ENCODE measurements at regions not wholly inside any gene's neighbourhood (a gene's known extent, or its start where the extent isn't known, plus 50 kb on each side); places are given as distances from the start of the nearest gene placed in this dataset.
"Not testable (repeated sequence)": the region's sequence is repeated elsewhere in the genome, so short reads cannot be mapped to it uniquely, and the experiment has no call there.

DNA sequence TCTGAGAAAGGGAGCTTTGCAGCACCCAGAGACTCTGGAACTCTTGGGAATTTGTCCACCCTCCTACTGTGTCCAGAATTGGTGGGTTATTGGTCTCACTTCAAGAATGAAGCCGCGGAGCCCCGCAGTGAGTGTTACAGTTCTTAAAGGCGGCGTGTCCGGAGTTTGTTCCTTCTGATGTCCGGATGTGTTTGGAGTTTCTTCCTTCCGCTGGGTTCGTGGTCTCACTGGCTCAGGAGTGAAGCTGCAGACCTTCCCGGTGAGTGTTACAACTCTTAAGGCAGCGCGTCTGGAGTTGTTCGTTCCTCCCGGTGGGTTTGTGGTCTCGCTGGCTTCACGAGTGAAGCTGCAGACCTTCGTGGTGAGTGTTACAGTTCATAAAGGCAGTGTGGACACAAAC is 824.7 kb downstream of the LRRTM4 start:
- POLR2A ChIA-PET; DNase-seq (ENCODE audit: low read depth, low spot score); CTCF ChIA-PET; H3K4me3 ChIP-seq (ENCODE audit: low read depth, low read length): not testable (repeated sequence)

DNA sequence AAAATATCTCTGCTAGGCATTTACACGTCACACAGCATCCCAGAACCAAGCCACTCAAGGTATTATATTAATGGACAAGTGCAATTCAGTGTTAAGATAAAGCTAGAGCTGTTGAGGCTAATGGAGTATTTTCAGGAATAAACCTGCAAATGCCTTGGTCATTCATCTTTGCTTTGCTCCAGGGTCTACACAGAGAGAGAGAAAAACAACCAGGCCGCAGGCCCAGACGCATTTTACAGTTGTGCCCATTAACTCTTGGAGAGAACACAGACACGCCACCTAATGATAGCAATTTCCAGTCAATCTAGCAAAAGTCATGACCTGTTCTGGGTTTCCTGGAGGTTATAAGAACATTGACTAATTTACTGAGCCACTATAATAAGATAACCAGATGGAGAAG is 829.3 kb downstream of the LRRTM4 start:
- DNase-seq (ENCODE audit: low read depth, low spot score), result no peak
- no peak overlapping the region for H3K4me3 ChIP-seq (ENCODE audit: low read depth, low read length)
- TF ChIP-seq, protein P1, sequence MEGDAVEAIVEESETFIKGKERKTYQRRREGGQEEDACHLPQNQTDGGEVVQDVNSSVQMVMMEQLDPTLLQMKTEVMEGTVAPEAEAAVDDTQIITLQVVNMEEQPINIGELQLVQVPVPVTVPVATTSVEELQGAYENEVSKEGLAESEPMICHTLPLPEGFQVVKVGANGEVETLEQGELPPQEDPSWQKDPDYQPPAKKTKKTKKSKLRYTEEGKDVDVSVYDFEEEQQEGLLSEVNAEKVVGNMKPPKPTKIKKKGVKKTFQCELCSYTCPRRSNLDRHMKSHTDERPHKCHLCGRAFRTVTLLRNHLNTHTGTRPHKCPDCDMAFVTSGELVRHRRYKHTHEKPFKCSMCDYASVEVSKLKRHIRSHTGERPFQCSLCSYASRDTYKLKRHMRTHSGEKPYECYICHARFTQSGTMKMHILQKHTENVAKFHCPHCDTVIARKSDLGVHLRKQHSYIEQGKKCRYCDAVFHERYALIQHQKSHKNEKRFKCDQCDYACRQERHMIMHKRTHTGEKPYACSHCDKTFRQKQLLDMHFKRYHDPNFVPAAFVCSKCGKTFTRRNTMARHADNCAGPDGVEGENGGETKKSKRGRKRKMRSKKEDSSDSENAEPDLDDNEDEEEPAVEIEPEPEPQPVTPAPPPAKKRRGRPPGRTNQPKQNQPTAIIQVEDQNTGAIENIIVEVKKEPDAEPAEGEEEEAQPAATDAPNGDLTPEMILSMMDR (IDR thresholded peaks at IDR 0.05; ENCODE audit: insufficient read depth, low read length, missing control alignments), result no peak
- POLR2A ChIA-PET, result no interaction called here
- CTCF ChIA-PET, result no interaction called here

DNA sequence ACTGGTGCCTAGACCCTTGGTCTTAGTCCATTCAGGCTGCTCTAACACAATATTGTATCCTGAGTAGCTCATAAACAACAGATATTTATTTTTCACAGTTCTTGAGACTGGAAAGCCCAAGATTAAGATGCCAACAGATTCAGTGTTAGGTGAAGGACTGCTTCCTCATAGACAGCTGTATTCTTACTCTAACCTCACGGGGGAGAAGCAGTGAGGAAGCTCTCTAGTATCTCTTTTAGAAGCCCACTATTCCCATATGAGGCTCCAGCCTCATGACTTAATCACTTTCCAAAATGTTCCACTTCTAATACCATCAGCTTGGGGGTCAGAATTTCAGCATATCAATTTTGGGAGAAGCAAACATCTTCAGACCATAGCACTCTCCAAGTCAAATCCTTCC is 833.4 kb downstream of the LRRTM4 start:
- no peak for DNase-seq (ENCODE audit: low read depth, low spot score)
- TF ChIP-seq, protein P1 (IDR thresholded peaks at IDR 0.05; ENCODE audit: insufficient read depth, low read length, missing control alignments), result no peak
- ChIA-PET POLR2A (no interaction called here), CTCF (no interaction called here)
- no peak overlapping the region for H3K4me3 ChIP-seq (ENCODE audit: low read depth, low read length)

DNA sequence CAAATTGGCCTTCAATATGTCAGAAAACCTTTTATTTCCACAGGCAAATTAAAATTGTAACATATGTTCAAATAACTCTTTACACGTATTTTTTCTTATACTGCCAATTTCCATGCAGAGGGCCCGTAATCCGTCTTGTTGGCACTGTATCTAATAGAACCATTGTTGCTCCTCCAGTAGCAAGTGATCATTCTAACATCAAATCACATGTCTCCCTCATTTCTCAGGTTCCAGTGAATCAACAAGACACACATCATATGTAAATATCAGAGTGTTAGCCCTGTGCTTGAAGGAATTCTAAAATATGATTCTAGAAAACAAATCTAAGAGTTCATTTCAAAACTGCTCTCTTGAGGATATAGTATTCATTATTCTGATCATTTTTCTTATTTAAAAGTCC is 834.3 kb downstream of the LRRTM4 start:
- no peak overlapping the region for H3K4me3 ChIP-seq (ENCODE audit: low read depth, low read length)
- no peak for DNase-seq (ENCODE audit: low read depth, low spot score)
- POLR2A ChIA-PET, result no interaction called here
- TF ChIP-seq, protein P1 (IDR thresholded peaks at IDR 0.05; ENCODE audit: insufficient read depth, low read length, missing control alignments), result no peak
- CTCF ChIA-PET, result no interaction called here

DNA sequence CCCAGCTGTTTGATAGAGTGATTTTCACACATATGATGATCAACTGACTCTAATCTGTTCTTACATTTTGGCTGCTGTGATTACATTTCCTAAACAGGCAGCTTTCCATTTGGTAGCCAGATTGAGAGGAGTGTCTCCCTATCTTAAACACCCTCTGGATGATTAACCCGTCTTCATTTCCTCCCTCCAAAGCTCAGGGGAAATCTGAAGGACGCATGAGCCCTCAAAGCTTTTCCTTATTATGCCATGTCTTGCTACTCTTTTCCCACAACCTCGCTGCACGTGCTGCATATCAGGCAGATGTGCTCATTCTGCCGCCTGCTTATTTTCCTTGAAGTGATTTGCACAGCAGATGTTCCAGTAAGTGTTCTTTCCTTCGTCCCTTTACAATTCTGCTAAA is 837.4 kb downstream of the LRRTM4 start:
- H3K4me3 ChIP-seq (ENCODE audit: low read depth, low read length), result no peak overlapping the region
- ChIA-PET CTCF (no interaction called here), POLR2A (no interaction called here)
- TF ChIP-seq, protein P1 (IDR thresholded peaks at IDR 0.05; ENCODE audit: insufficient read depth, low read length, missing control alignments), result no peak
- DNase-seq (ENCODE audit: low read depth, low spot score), result no peak

DNA sequence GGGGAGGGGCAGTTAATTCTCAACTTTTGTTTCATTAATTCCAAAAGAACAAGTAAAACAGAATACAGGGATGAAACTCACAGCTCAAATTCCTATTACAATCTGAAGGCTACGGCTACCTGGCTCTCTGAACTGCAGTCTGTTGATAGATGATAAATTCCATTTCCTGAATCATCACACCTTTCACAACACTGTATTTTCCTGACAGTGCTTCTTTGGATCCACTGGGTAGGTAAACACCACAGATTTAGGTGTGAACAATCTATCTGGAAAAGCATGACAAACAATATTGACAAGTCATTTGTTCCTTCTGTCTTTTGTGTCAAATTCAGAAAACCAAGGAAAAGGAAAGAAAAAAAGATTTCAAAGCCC is 843.2 kb downstream of the LRRTM4 start:
- ChIA-PET POLR2A (no interaction called here), CTCF (no interaction called here)
- H3K4me3 ChIP-seq (ENCODE audit: low read depth, low read length), result no peak overlapping the region
- DNase-seq (ENCODE audit: low read depth, low spot score), result no peak
- TF ChIP-seq, protein P1 (IDR thresholded peaks at IDR 0.05; ENCODE audit: insufficient read depth, low read length, missing control alignments), result no peak

DNA sequence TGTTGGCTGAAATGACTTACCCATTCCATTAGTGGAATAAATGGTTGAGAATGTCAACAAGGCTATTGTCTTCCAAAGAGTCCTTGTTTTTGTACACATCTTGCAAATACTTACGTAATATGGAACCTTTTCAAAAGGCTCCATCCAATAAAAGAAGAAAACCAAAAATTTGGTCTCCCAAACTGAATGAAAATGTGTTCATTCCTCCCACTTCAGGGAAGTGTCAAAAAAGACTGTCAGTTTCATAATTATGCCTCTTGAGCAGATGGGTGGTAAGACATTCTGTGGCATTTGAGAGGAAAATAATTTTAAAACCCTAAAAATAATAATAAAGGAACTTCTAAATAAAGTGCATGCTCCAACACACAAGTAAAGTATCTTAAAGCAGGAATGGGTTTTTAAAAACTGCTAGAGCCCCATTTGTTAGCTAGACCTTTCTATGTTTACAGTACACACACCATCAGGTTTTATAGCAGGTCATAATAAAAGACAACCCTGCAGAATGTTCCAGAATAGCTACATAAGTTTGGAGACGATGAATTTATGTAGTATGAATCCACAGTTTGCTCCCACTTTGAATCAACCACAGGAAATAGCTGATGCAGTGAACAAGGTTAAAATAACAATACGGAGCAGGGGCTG is 843.7 kb downstream of the LRRTM4 start:
- CTCF ChIA-PET, result no interaction called here

More for the DNA sequence above, 843.7 kb downstream of the LRRTM4 start:
- POLR2A ChIA-PET, result no interaction called here
- no peak for DNase-seq (ENCODE audit: low read depth, low spot score)
- TF ChIP-seq, protein P1 (IDR thresholded peaks at IDR 0.05; ENCODE audit: insufficient read depth, low read length, missing control alignments), result no peak
- H3K4me3 ChIP-seq (ENCODE audit: low read depth, low read length), result no peak overlapping the region
